Esophagus squamous epithelium (tissue), 5 donors: ENCODE measurements at regions not wholly inside any gene's neighbourhood (a gene's known extent, or its start where the extent isn't known, plus 50 kb on each side); places are given as distances from the start of the nearest gene placed in this dataset.

Experiments
- DNase-seq: peaks from one replicate; lab custom pipeline; 2025; lab: John Stamatoyannopoulos, UW
- H3K27ac ChIP-seq, 4 donors: fragments of 200-600 bp; sonication (generic); one replicate each; pipeline ENCODE4 v1.5.1; 2016 to 2019; ENCODE audit warnings: mild to moderate bottlenecking in 1 of 4
- H3K27me3 ChIP-seq, 4 donors: fragments of 200-600 bp; sonication (generic); 1 replicate in 3 of 4; 2 replicates in 1 of 4; pipeline versions ENCODE4 v1.5.1 to v1.6.0; 2017 to 2021; ENCODE audit warnings: antibody characterized with exemption in 1 of 4
- H3K36me3 ChIP-seq, 3 donors: fragments of 200-600 bp; sonication (generic); one replicate each; pipeline ENCODE4 v1.5.1; 2016 to 2019
- H3K4me1 ChIP-seq, 3 donors: fragments of 200-600 bp; sonication (generic); one replicate each; pipeline ENCODE4 v1.5.1; 2017 to 2019
- H3K4me3 ChIP-seq, 4 donors: fragments of 200-600 bp; sonication (generic); 1 replicate in 3 of 4; 2 replicates in 1 of 4; pipeline ENCODE4 v1.5.1; 2016 to 2019; ENCODE audit warnings: mild to moderate bottlenecking in 2 of 4, moderate library complexity in 1 of 4
- H3K9me3 ChIP-seq, 3 donors: fragments of 200-600 bp; sonication (generic); one replicate each; pipeline ENCODE4 v1.5.1; 2016 to 2019
- CTCF ChIP-seq, 6 experiments: fragments of 450-650 bp in 4 of 6; fragments of 200-600 bp in 2 of 6; sonication (generic) in 2 of 6; IDR thresholded peaks; one replicate each; pipeline ENCODE4 v1.5.1; 2016 to 2019; ENCODE audit warnings: antibody characterized with exemption in 6 of 6, mild to moderate bottlenecking in 4 of 6, moderate library complexity in 4 of 6
- POLR2A ChIP-seq, 4 donors: fragments of 450-650 bp; IDR thresholded peaks; one replicate each; pipeline ENCODE4 v1.6.1; 2017; ENCODE audit warnings: antibody characterized with exemption in 4 of 4, mild to moderate bottlenecking in 4 of 4, moderate library complexity in 3 of 4
- WGBS, 2 donors: methylation state at CpG; one replicate each; pipeline ENCODE4 v1.1.5; 2018; 5-methylcytosine and 5-hydroxymethylcytosine counted together
- intact Hi-C: fragments of 100-400 bp; cut with DNase I; formaldehyde crosslinking; loops from one replicate; pipeline ENCODE4 v1.15.0; 2022
- donor health status: DM: yes; HTN: yes; CAD: no.

- peaks cover 0 to 100% (median 3%) of the 10 kb centered on the region in 4 donors for H3K27me3 ChIP-seq
- H3K4me3 ChIP-seq, result no peak overlapping the region
- H3K36me3 ChIP-seq, result no peaks in the 10 kb centered on the region
- H3K27ac ChIP-seq, result no peak overlapping the region
- peaks cover 0 to 10% (median 0%) of the 10 kb centered on the region in 3 donors for H3K4me1 ChIP-seq
- TF ChIP-seq POLR2A (IDR thresholded peaks at IDR 0.05), result no peak
- no peak for TF ChIP-seq CTCF (IDR thresholded peaks at IDR 0.05)
- intact Hi-C loops, result loop anchor here (10.0 kb wide), 1 partner anchor 250 kb away; no protein-coding TSS in a partner anchor
- no peaks in the 10 kb centered on the region for H3K9me3 ChIP-seq
- DNase-seq, result no peak
- WGBS, 2 donors, result 39 to 59% methylated on average over 3 to 13 of the region's 36 CpGs
Observed at GRCh38 chr12:132404951-132405741, 75.8 kb upstream of the GALNT9 start.

GRCh38 chr12:132404435-132404855 lies 75.1 kb upstream of the GALNT9 start:
- no peak for TF ChIP-seq CTCF (IDR thresholded peaks at IDR 0.05)
- TF ChIP-seq POLR2A (IDR thresholded peaks at IDR 0.05), result no peak
- Histone ChIP-seq H3K4me1 (peaks cover 0 to 10% (median 0%) of the 10 kb centered on the region in 3 donors), H3K27me3 (peaks cover 0 to 100% (median 5%) of the 10 kb centered on the region in 4 donors), H3K9me3 (no peaks in the 10 kb centered on the region), H3K4me3 (no peak overlapping the region), H3K36me3 (no peaks in the 10 kb centered on the region), H3K27ac (no peak overlapping the region)
- intact Hi-C loops, result loop anchor here (10.0 kb wide), 1 partner anchor 250 kb away; no protein-coding TSS in a partner anchor
- no peak for DNase-seq
- WGBS, 2 donors, result 50% methylated on average over 2 of the region's 7 CpGs; no CpG with 5 or more reads in 1 of the 2 donors

- DNase-seq, result no peak
- no peak for TF ChIP-seq CTCF (IDR thresholded peaks at IDR 0.05)
- TF ChIP-seq POLR2A (IDR thresholded peaks at IDR 0.05), result no peak
- intact Hi-C loops, result loop anchor here (10.0 kb wide), 1 partner anchor 249 kb away; no protein-coding TSS in a partner anchor
- Histone ChIP-seq H3K4me1 (peaks cover 0 to 10% (median 0%) of the 10 kb centered on the region in 3 donors), H3K4me3 (no peak overlapping the region), H3K27ac (no peak overlapping the region), H3K36me3 (no peaks in the 10 kb centered on the region), H3K27me3 (peaks cover 0 to 100% (median 8%) of the 10 kb centered on the region in 4 donors), H3K9me3 (no peaks in the 10 kb centered on the region)
- WGBS, 2 donors, result 73 to 81% methylated on average over 18 to 24 of the region's 35 CpGs
Observed at GRCh38 chr12:132403636-132404434, 74.4 kb upstream of the GALNT9 start.

GRCh38 chr12:132402831-132403416 lies 73.5 kb upstream of the GALNT9 start:
- no peak overlapping the region for H3K27ac ChIP-seq
- 65 to 66% methylated on average over 16 to 17 of the region's 23 CpGs for WGBS, 2 donors
- no peak overlapping the region for H3K4me3 ChIP-seq
- no peaks in the 10 kb centered on the region for H3K9me3 ChIP-seq
- no peak for TF ChIP-seq POLR2A (IDR thresholded peaks at IDR 0.05)
- TF ChIP-seq CTCF (IDR thresholded peaks at IDR 0.05), result no peak
- H3K4me1 ChIP-seq, result peaks cover 0 to 4% (median 0%) of the 10 kb centered on the region in 3 donors
- DNase-seq, result no peak
- no peaks in the 10 kb centered on the region for H3K36me3 ChIP-seq
- H3K27me3 ChIP-seq, result peaks cover 0 to 100% (median 14%) of the 10 kb centered on the region in 4 donors
- intact Hi-C loops, result loop anchor here (10.0 kb wide), 1 partner anchor 248 kb away; no protein-coding TSS in a partner anchor
